Left hindlimb (tissue), 1 donor: ENCODE measurements at regions not wholly inside any gene's neighbourhood (a gene's known extent, or its start where the extent isn't known, plus 50 kb on each side); places are given as distances from the start of the nearest gene placed in this dataset.

Source experiments
- DNase-seq: peaks from one replicate; pipeline ENCODE4 v3.0.0-alpha.2; 2018

DNA sequence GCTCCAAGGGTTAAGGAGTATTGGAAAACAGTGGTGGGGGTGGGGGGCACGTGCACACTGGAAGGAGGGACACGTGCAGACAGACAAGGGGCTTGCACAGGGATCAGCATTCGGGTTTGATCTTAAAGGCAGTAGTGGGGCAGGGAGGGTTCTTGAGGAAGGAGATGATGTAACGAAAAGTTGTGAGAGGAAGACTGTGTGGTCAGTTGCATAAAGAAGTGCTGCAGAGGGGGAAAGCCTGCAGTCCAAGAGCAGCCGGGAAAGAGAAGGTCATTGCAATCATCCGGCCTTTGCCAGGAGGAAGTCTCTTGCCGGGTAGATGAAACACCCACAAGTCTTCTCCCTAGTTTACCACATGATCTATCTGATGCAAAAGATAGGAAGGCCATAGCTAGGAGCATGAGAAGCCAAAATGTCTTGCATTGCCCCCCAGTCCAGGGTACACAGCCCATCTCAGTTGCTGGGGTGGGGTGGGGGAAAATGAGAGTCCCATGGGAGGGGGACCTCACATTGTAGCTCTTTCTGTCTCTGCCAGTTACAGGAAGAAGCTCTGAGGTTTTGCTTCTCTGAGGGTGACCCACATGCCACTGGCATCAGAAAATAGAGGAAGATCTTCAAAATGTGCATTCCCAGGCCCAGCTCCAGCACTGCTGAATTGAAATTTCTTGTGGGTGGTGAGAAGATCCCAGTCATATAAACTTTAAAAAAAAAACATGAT is 202.5 kb upstream of the RAB4A start:
- DNase-seq: no peak

DNA sequence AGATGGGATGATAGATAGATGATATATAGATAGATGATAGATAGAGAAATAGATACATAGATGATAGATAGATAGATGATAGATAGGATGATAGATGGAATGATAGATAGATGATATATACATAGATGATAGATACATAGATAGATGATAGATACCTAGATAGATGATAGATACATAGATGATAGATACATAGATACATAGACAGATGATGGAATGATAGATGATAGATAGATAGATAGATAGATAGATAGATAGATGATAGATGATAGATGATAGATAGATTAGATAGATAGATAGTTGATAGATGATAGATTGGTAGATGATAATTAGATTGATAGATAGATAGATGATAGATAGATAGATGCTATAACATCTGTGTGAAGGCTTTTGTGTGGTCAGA is 201.7 kb upstream of the RAB4A start:
- DNase-seq: no peak

DNA sequence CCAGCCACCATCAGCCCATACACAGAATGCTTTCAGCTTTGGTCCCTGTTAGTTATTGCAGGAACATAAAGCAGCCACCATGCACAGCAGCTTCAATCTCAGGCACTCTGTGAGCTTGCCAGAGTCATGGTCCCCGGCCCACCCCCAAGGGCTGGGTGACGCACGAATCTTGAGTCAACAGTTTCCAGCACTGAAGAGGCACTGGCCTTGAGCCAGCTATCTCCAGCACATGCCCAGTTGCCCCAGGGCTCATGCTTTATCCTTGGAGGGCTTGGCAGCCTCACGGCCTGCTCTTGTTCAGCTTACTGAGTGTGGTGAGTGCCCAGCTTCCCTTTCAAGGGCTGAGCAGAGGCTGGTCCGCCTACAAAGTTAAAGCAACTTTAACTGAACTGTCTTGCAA is 200.7 kb upstream of the RAB4A start:
- DNase-seq: no peak

DNA sequence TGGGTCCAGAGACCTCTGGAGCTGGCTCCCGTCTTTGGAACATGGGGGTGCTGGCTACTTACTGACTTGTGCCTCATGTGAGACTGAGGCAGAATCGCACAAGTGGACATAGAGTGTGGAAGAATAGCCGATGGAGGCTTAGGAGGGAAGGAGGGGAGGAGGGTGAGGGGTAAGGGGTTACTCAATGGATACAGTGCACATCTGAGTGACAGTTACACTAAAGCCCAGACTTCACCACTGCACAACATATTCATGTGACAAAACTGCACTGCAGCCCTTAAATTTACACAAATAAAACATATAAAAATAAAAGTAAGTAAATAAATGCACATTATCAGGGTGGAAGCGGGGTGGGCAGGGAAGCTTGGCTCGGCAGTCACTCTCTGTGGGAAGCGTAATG is 197.7 kb upstream of the RAB4A start:
- DNase-seq: no peak

DNA sequence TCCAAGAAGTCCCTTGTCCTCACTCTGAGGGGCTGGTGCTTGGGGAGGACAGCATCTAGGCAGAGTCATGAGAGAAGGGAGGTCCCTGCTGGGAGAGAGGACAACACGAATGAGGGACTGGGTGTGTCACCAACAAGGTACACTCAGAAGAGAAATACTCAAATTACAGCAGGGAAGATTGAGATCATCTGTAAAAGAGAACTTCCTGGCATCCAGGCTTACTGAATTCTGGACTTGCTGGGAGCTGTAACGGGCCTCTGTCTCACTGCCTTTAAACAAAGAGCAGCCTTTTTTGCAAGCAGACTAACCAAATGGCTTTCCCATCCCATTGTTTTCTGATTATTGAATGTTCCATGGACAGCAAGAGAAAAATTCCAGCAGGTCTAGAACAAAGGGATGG is 195.7 kb upstream of the RAB4A start:
- DNase-seq: no peak

DNA sequence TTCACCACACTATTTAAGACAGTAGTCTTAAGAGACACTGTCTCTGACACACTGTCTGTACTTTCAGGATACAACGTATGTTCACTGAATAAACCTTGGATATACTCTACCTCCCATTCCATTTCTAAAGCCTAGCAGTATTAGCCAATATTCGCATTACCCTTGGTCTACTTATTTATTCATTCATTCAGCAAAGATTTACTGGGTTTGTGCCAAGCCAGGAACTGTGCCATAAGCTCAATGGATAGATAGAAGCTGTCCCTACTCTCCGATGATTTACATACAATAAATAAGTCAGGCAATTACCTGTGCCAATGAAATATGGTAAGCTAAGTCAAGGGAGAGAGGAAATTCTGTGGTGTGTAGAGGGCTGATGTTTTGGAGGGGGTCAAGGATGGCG is 195.2 kb upstream of the RAB4A start:
- DNase-seq: no peak

DNA sequence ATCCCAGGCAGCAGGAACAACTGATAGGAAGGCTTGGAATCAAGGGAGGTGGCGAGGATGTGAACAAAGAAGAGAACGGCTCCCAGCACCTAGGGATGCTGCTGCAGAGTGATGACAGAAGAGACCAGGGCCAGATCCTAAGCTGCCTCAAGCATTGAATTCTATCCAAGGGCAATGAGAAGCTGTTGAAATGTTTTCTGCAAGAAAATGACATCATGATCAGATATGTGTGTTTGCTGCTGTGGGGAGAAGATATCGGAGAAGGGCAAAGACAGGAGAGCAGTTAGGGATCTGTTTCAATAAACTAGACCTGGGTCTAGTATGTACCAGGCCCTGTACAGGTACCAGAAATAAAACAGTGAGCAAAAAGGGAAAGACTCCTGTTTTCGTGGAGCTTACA is 194.7 kb upstream of the RAB4A start:
- no peak for DNase-seq

DNA sequence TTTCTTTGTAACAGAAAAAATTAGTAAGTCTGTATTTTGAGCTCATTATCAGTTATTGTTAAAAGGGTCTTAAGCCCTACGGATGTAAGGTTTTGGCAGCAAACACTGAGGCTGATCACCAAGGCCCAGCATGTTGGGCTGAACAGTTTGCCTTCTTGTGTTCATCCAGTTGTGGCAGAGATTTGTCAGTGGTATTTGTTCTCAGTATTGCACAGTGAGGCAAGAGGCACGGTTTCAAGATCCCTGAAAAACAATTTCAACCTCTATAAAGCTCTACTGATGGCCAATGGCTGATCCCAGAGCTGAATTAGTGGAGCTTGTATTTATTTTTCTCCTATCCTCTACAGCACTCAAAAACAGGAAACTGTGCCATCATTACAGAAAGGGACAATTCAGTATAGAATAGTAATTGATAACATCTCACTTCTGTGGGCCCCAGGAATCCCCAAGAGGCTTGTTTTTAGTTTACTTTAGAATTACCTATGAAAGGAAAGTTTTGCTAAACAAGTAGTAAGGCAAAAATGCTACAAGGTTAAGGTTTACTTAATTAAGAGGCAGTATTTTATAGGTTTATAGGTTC is 191.8 kb upstream of the RAB4A start:
- DNase-seq: no peak

DNA sequence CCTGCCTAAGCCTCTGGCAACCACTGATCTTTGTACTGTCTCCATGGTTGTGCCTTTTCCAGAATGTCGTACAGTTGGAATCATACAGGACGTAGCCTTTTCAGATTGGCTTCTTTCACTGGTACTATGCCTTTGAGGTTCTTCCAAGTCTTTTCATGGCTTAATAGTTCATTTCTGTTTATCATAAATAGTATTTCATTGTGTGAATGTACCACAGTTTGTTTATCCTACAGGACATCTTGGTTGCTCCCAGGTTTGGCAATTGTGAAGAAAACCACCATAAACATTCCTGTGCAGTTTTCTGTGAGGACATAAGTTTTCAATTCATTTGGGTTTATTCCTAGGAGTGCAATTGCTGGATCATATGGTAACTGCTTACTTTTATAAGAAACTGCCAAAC is 190.6 kb upstream of the RAB4A start:
- no peak for DNase-seq

DNA sequence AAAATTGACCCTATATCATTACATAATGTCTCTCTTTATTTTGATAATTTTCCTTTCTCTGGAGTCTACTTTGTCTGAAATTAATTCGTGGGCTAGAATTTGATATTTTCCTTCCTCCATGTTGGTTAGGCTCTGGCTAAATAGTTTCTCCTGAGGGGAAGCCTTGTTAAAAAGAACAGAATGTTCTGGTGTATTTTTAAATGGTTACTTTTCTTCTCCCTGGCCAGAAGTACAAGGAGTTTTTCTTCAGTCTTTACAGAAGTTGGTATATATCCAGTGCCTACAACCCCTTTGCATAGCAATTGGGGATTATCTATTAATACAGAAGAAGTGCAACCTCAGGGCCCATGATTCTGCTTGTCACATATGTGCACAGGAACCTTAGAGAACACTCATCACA is 185.6 kb upstream of the RAB4A start:
- no peak for DNase-seq

DNA sequence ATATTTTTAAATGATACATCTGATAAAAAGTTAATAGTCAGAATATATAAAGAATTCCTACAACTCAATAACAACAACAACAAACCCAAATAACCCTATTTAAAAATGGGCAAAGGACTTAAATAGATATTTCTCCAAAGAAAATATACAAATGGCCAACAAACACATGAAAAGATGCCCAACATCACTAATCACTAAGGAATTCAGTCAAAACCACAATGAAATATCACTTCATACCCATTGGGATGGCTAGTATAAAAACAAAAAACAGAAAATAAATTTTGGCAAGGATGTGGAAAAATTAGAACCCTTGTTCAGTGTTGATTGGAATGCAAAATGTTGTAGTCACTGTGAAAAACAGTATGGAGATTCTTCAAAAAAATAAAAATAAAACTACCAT is 184.8 kb upstream of the RAB4A start:
- no peak for DNase-seq

DNA sequence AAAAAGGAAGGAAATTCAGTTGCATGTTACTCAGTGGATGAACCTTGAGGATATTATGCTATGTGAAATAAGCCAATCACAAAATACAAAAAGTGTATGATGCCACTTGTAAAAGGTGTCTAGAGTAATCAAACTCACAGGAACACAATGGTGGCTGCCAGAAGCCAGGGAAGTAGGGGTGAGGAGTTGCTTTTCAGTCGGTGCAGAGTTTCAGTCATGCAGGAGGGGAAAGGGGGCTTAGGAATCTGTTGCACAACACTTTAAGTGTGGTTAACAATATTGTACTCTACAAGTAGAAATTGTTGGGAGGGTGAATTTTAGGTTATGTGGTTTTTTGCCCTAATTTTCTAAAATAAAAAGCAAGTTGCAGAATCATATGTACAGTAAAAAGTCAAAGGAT is 184.2 kb upstream of the RAB4A start:
- no peak for DNase-seq

DNA sequence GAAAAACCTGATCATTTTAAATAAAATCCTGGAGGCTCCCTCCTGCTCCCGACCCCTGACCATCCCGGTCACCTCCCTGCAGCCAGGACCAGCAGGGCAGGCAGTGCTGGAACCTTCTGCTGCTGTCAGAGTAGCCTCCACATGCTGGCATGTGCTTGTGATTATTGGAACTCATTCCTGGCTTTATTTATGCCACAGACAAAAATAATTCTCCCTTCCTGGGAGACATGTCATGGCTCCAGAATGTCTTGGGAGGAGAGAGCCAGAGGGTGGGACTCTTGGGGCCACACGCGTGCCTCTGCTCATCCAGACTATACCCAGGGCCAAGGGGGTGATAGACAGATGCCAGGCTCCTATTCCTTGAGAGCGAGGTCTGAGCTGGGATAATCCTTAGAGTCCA is 183.6 kb upstream of the RAB4A start:
- no peak for DNase-seq

DNA sequence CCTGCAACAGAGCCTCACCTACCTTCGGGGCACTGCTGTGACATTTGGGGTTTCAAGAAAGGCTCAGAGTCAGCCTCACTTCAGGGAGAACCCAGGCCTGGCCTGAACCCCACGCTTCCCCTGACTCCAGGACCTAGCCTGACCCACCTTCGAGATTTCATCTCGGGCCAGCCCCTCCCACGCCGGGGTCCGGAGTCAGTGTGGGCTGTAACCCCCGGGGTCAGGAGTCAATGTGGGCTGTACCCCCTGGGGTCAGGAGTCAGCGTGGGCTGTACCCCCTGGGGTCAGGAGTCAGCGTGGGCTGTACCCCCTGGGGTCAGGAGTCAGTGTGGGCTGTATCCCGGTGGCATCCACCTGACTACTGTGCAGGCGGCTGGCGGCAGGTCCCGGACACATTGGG is 183.0 kb upstream of the RAB4A start:
- DNase-seq: no peak

DNA sequence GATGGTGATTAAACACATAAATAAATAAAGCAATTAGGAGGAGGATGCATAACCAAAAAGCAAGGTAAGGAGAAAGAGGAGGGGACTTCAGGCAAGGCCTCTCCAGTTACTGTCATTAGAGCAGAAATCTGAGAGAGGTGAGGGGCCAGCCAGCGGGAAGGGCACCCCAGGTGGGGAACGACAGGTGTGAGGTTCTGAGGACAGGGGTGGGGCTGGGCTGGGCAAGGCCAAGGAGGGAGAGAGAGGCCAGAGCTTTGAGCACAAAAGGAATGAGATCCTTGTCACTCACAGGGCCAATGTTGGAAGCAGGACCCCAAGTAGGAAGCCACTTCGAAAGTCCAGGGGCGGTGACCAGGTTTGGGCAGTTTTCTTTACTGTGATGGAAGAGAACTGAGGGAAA is 182.2 kb upstream of the RAB4A start:
- DNase-seq: no peak

DNA sequence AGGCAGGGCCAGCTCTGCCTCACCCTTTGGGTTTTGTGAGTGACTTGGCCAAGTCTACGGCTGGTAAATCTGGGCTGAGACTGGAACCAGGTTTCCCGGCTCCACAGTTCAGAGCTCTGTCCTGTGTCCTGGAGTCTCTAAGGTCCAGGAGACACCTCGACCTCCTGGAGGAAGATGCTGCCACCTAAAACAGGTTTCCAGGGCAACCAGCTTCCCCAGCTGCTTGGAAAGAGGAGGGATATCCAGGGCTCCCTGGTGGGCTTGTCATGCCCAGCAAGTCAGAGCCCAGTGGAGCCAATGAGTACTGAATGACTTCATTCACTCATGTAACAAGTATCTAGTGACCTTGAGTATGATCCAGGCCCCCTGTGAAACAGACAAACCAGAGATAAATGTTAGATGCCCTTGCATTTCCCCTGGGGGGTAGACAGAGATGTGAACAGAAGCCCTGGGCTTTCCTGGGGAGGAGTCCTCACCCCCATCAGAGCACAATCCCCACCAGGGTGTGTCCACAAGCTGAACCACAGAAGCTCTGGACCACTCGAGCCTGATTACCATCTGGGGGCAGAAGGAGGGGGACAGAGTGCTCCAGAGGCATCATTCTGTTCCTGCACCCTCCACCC is 181.2 kb upstream of the RAB4A start:
- DNase-seq: no peak

DNA sequence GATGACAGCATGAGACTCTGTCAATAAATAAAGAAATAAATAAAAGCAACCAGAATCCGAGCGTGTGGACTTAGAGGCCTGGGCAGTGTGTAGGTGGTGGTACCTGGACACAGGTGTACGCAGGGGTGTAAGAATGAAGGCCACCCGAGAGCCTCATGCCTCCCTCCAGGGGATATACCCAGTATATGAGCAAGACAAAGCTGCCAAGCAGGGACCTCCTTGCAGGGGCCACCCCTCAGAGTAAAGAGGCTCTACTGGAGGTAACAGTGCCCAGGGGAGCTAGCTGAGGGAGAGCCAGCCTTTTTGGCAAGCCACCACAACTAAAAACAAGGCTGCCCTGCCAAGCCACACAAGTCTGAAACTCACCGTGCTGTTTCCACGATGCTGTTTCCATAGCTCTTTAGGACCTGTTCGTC is 179.2 kb upstream of the RAB4A start:
- no peak for DNase-seq

DNA sequence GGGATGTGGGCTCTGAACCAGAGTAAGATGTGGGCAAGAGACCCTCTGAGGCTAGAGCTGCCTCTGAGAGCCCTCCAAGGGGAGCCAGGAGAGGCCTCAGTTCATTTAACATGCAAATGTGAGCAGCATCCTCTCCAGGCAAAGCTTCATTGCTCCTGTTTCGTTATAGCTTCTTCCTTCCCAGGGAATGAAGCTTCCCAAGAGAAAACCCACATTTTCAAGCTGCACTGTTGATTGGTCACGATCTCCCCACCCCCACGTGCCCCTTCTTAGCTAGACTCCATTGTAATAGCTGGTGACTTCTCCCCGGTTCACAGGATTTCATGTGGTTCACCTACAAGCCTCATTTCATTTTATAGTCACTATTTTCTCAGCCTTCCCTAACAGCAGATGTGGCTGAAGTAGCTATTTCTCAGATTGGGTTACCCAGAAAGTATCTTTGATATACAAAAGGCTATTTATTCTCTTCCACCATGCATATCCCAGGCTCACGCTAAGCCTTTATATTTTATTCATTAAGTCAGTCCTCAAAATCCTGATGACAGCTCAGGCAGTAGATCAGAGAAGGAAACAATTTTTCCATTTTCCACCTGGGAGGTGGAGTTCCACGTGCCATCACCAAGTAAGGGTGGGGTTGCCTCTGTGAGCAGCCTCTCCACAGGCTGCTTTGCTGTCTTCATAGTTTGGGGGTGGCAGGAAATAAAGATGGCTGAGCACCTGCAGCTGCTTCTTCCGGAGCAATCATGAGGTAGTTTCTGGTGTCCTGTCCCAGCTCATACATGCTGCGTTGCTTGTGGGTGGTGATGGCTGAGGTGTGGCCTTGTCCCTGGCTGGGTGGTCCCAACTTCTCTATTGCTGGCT is 178.3 kb upstream of the RAB4A start:
- no peak for DNase-seq

DNA sequence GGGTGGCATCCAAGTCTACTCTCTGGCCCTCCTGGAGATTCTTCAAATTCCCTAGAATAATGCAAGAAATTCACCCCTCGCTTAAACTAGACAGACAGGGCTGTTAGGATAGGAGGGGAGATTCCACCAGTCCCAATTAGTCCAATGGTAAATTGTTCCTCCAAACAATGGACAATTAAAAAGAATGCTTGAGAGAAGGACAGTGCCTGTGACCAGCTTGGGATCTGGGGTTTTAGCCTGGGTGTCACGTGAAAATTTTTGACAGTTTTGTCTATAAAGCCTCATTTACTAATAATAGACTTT is 177.7 kb upstream of the RAB4A start:
- DNase-seq: no peak

DNA sequence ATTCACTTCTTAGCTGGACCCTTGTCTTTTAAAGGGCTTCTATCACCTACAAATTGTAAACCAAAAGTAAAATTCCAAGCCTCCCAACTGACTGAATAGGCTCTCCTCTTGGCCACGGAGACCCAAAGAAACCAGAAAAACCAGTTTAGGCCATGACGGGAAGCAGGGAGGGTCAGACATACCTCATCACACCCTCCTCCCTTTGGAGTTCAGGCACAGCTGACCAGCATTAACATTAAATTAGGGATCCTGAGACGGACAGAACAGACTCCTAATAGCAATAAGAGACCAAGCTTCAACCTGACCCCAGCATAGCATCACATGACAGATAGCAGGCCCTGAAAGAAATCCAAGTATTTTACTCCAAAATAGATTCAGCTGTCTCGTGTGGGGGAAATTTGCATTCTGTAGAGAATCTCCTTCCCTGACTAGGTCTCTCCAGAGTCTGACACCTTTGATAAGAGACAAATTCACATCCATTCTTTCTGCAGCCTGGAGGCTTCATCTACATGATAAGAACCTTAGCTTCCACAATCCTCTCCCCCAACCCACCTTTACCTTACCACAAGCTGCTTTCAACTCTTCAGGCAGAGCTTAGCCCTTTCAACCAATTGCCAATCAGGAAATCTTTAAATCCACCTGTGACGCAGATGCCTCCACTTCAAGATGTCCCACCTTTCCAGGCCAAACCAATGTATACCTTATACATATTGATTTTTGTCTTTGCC is 177.1 kb upstream of the RAB4A start:
- no peak for DNase-seq

DNA sequence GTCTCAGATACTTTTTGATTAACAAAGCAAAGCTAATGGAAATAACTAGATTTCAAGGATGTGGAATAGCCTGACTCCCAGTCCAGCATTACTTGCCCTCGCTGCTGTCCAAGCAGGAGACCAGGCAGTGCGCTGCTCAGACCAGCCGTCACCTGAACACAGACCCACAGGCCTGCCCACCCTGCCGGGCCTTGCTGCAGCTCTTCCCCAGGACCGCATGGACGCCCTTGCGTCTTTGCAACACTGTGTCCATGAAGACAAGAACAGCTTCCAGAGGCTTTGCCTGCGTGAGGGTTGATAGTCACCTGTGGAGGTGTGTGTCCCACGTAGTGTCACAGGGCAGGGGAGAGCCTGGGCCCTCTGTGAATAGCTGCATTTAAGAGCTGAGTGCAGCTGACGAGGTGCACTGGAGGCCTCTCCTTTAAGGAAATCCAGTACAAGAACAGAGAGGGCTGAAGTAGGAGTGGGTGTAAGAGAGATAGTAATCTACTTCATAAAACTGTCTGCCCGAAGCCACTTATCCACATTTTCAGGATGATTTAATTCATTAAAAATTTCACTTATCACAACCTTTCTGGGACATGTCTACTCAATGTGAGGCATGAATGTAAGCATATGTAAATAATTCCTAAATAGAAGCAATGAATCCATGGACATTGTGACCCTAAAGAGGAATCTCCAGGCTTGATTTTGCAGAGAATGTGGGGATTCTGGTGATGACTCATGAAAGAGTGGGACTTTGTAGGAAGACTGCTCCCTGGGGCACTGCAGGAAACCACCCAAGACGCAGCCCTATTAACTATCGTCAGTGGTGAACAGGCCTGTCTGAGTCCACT is 176.2 kb upstream of the RAB4A start:
- DNase-seq: no peak

DNA sequence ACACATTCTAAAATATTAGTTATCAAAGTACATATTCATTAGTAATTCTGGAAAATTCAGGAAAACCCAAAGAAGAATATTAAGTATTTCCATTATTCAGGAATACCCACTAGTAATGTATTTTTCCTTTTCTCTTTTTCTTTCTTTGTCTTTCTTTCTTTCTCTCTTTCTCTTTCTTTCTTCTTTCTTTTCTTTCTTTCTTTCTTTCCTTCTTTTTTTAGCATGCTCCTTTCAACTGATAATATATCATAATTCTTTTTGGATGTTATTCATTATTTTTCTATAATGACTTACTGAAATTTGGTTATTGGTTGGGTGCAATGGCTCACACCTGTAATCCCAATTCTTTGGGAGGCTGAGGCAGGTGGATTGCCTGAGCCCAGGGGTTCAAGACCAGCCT is 175.6 kb upstream of the RAB4A start:
- no peak for DNase-seq
